ENCODE measurements at regions not wholly inside any gene's neighbourhood (a gene's known extent, or its start where the extent isn't known, plus 50 kb on each side); places are given as distances from the start of the nearest gene placed in this dataset.

GRCh38 chr3:110157221-110157620 lies 819.9 kb upstream of the DPPA4 start:
- Histone ChIP-seq H3K9me2 (ENCODE audit: insufficient read depth, low read length) (no peaks in the 10 kb centered on the region), H4K20me1 (ENCODE audit: insufficient read depth) (no peaks in the 10 kb centered on the region), H3K27me3 (ENCODE audit: insufficient read depth, low read depth, low read length) (no peaks in the 10 kb centered on the region), H3K9me3 (ENCODE audit: low read length) (no peaks in the 10 kb centered on the region), H3K4me3 (ENCODE audit: low read length) (no peak overlapping the region), H3K36me3 (ENCODE audit: insufficient read depth, low read length) (no peaks in the 10 kb centered on the region), H3K9ac (ENCODE audit: low read length) (no peak overlapping the region), H3K4me2 (ENCODE audit: low read length) (no peak overlapping the region), H2AFZ (ENCODE audit: low read depth, low read length) (no peak overlapping the region), H3K27ac (ENCODE audit: low read length) (no peak overlapping the region), H3K79me2 (replicated peaks; ENCODE audit: insufficient read depth, low read length) (no peaks in the 10 kb centered on the region), H3F3A (ENCODE audit: insufficient read depth, low read length, poor library complexity, severe bottlenecking) (no peaks in the 10 kb centered on the region)
- no peak for TF ChIP-seq EP300 (conservative IDR thresholded peaks at IDR 0.05; ENCODE audit: poor library complexity, severe bottlenecking)
- no peak for TF ChIP-seq SMC3 (conservative IDR thresholded peaks at IDR 0.05; ENCODE audit: poor library complexity)
- no peak for TF ChIP-seq RAD21 (conservative IDR thresholded peaks at IDR 0.05)
- TF ChIP-seq TAF1 (IDR thresholded peaks at IDR 0.05; ENCODE audit: low read depth): no peak
- no peak for TF ChIP-seq REST (IDR thresholded peaks at IDR 0.05; ENCODE audit: borderline replicate concordance)
- no peak for TF ChIP-seq MXI1 (conservative IDR thresholded peaks at IDR 0.05; ENCODE audit: poor library complexity, severe bottlenecking)
- no peak for TF ChIP-seq EZH2 (IDR thresholded peaks at IDR 0.05; ENCODE audit: borderline replicate concordance, insufficient read depth, low read length, poor library complexity, severe bottlenecking)
- TF ChIP-seq POLR2AphosphoS5 (IDR thresholded peaks at IDR 0.05): no peak
- no peak for TF ChIP-seq CTCF (IDR thresholded peaks at IDR 0.05; ENCODE audit: poor library complexity, severe bottlenecking)

- no peak overlapping the region for H3K4me2 ChIP-seq (ENCODE audit: low read length)
- no peak for TF ChIP-seq CTCF (IDR thresholded peaks at IDR 0.05; ENCODE audit: poor library complexity, severe bottlenecking)
- no peak for TF ChIP-seq REST (IDR thresholded peaks at IDR 0.05; ENCODE audit: borderline replicate concordance)
- TF ChIP-seq MXI1 (conservative IDR thresholded peaks at IDR 0.05; ENCODE audit: poor library complexity, severe bottlenecking): no peak
- TF ChIP-seq RAD21 (conservative IDR thresholded peaks at IDR 0.05): no peak
- no peak for TF ChIP-seq POLR2AphosphoS5 (IDR thresholded peaks at IDR 0.05)
- no peak for TF ChIP-seq EZH2 (IDR thresholded peaks at IDR 0.05; ENCODE audit: borderline replicate concordance, insufficient read depth, low read length, poor library complexity, severe bottlenecking)
- no peak for TF ChIP-seq EP300 (conservative IDR thresholded peaks at IDR 0.05; ENCODE audit: poor library complexity, severe bottlenecking)
- TF ChIP-seq TAF1 (IDR thresholded peaks at IDR 0.05; ENCODE audit: low read depth): no peak
- TF ChIP-seq SMC3 (conservative IDR thresholded peaks at IDR 0.05; ENCODE audit: poor library complexity): no peak
- no peaks in the 10 kb centered on the region for H4K20me1 ChIP-seq (ENCODE audit: insufficient read depth)
- H3K9me3 ChIP-seq (ENCODE audit: low read length): no peaks in the 10 kb centered on the region
- H3F3A ChIP-seq (ENCODE audit: insufficient read depth, low read length, poor library complexity, severe bottlenecking): no peaks in the 10 kb centered on the region
- no peak overlapping the region for H3K9ac ChIP-seq (ENCODE audit: low read length)
- H3K36me3 ChIP-seq (ENCODE audit: insufficient read depth, low read length): no peaks in the 10 kb centered on the region
- no peaks in the 10 kb centered on the region for H3K27me3 ChIP-seq (ENCODE audit: insufficient read depth, low read depth, low read length)
- no peak overlapping the region for H3K27ac ChIP-seq (ENCODE audit: low read length)
- H3K79me2 ChIP-seq (replicated peaks; ENCODE audit: insufficient read depth, low read length): no peaks in the 10 kb centered on the region
- H3K9me2 ChIP-seq (ENCODE audit: insufficient read depth, low read length): no peaks in the 10 kb centered on the region
- no peak overlapping the region for H3K4me3 ChIP-seq (ENCODE audit: low read length)
- no peak overlapping the region for H2AFZ ChIP-seq (ENCODE audit: low read depth, low read length)
Observed at GRCh38 chr3:110164632-110165369, 827.5 kb upstream of the DPPA4 start.
